ENCODE measurements at regions not wholly inside any gene's neighbourhood (a gene's known extent, or its start where the extent isn't known, plus 50 kb on each side); places are given as distances from the start of the nearest gene placed in this dataset.

DNA sequence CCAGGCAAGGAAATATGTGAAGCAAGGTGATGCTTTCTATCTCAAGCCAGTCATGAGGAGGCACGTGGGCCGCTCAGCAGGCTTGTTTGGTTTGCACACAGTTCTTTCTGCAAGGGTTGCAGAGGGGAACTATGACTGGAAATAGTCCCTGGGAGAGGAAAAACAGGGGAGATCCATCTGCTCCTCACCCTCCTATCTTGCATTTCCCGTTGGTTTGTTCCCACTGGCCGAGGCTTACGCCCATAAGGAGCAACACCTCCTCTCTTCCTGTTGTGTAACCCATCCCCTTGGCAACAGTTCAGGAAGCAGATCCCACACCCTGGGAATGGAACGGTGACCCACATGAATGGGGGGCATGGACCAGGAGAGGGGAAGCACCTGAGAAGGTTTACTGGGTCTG, 72.1 kb upstream of the MAGI1 start:
- TF ChIP-seq, protein P1, sequence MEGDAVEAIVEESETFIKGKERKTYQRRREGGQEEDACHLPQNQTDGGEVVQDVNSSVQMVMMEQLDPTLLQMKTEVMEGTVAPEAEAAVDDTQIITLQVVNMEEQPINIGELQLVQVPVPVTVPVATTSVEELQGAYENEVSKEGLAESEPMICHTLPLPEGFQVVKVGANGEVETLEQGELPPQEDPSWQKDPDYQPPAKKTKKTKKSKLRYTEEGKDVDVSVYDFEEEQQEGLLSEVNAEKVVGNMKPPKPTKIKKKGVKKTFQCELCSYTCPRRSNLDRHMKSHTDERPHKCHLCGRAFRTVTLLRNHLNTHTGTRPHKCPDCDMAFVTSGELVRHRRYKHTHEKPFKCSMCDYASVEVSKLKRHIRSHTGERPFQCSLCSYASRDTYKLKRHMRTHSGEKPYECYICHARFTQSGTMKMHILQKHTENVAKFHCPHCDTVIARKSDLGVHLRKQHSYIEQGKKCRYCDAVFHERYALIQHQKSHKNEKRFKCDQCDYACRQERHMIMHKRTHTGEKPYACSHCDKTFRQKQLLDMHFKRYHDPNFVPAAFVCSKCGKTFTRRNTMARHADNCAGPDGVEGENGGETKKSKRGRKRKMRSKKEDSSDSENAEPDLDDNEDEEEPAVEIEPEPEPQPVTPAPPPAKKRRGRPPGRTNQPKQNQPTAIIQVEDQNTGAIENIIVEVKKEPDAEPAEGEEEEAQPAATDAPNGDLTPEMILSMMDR (IDR thresholded peaks at IDR 0.05; ENCODE audit: low read depth, low read length) = no peak
- DNase-seq (ENCODE audit: low read depth in 2 of 2) = peak; percentile 75 to 90
- H3K4me3 ChIP-seq (replicated peaks in 1 of 2; ENCODE audit: low read depth in 2 of 2, low read length in 2 of 2) = no peak overlapping the region

DNA sequence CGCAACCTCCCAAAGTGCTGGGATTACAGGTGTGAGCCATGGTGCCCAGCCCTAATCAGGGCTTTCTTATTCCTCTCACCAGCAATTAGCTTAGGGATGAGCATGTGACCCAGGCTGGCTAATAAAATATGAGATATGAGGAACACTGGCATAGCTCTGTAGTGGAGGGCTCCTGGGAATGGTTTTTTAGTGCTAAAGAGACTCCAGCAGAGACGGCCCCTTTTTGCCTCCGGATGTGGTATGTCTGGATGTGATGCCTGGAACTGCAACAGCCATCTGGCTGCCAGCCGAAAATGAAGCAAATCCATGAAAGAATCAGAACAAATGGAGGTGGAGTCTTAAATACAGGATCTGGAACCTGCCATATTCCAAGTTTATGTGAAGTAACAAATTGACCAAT, 69.1 kb upstream of the MAGI1 start:
- no peak overlapping the region for H3K4me3 ChIP-seq (replicated peaks in 1 of 2; ENCODE audit: low read depth in 2 of 2, low read length in 2 of 2)
- TF ChIP-seq, protein P1 (IDR thresholded peaks at IDR 0.05; ENCODE audit: low read depth, low read length) = no peak
- DNase-seq (ENCODE audit: low read depth in 2 of 2) = peak; percentile 89 to 94

DNA sequence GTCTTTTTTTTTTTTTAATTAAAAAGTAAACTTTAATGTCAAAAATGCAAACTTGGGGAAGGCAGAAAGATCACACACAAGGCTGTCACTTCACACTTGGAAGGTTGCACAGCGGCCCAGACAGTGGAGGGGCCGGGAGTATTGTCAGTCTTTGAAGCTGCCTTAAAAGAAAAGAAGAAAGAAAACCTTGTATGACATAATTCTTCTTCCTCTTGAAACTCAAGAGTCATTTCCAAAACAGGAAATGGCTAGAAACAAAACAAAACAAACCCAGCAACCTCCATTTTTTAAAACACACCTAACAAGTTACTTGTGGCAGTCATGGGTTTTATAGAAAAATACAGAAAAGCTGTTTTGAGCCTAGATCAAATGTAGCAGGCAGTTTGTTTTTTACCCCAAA, 68.1 kb upstream of the MAGI1 start:
- TF ChIP-seq, protein P1 (IDR thresholded peaks at IDR 0.05; ENCODE audit: low read depth, low read length) = no peak
- DNase-seq (ENCODE audit: low read depth in 2 of 2) = peak; percentile 19 to 45
- no peak overlapping the region for H3K4me3 ChIP-seq (replicated peaks in 1 of 2; ENCODE audit: low read depth in 2 of 2, low read length in 2 of 2)

DNA sequence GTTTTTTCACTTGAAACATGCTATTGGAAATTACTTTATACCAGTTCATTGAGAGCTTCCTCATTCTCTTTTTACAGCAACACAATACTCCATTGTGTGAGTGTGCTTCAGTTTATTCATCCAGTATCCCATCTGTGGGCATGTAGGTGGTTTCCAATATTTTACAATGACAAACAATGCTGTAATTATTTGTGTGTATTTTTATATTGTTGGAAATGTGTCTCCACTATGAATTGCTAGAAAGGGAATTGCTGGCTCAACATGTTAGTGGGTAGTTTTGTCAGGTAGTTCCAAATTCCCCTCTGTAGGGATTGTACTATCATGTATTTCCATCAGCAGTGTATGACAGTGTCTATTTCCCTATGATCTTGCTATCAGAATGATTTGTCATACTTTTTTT, 65.8 kb upstream of the MAGI1 start:
- TF ChIP-seq, protein P1 (IDR thresholded peaks at IDR 0.05; ENCODE audit: low read depth, low read length) = no peak
- peak in 1 of 2 donors; percentile 47 for DNase-seq (ENCODE audit: low read depth in 2 of 2)
- no peak overlapping the region for H3K4me3 ChIP-seq (replicated peaks in 1 of 2; ENCODE audit: low read depth in 2 of 2, low read length in 2 of 2)

DNA sequence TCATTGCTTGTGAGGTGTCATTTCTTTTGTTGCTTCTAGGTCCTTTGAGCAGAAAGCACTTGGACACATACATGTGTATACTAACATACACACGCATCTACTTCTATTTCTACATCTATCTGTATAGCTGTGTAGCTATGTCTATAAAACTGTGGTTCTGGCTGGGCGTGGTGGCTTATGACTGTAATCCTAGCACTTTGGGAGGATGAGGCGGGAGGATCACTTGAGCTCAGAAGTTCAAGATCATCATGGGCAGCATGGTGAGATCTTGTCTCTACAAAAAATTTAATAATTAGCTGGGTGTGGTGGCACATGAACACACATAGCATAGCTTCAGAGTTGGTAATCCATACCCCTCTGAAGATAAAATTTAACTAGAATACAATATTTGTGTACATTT, 65.0 kb upstream of the MAGI1 start:
- no peak for DNase-seq (ENCODE audit: low read depth in 2 of 2)
- H3K4me3 ChIP-seq (replicated peaks in 1 of 2; ENCODE audit: low read depth in 2 of 2, low read length in 2 of 2) = no peak overlapping the region
- TF ChIP-seq, protein P1 (IDR thresholded peaks at IDR 0.05; ENCODE audit: low read depth, low read length) = no peak

DNA sequence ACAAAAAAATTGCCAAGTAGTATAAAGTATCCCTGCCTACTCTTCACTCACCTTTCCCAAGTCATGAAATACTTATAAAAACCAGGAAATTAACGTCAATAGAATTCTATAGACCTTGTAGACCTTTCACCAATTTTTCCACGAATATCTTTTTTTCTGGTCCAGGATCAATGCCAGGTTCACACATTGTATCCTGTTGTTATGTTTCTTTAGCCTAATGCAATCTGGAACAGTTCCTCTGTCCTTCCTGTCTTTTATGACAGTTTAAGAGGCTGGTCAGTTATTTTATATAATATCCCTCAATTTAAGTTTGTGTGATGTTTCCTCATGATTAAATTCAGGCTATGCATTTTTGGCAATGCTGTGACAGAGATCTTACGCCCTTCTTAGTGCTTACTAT, 63.2 kb upstream of the MAGI1 start:
- DNase-seq (ENCODE audit: low read depth in 2 of 2) = no peak
- H3K4me3 ChIP-seq (replicated peaks in 1 of 2; ENCODE audit: low read depth in 2 of 2, low read length in 2 of 2) = no peak overlapping the region
- TF ChIP-seq, protein P1 (IDR thresholded peaks at IDR 0.05; ENCODE audit: low read depth, low read length) = no peak

DNA sequence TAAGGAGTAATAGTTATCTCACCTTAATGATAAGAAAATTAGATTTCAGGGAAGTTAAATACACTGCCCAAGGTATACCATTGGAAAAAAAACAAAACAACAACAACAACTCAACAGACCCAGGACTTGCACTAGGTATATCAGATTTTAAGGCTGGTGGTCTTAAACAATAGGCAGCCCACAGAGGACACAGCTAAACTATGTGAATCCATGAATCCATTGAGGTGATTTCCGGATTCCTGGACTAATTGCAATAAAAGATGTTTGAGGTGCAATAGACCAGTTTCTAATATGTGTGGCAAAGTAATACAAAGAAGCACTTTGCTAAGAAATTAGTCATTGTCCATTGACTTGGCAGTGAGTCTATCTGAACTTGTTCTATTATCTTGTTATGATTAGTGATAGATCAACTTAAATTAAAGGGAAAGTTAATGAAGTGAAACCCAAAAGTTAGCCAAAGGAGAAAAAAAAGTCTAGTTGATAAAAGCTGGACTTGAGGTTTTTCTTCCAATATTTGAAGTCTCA, 60.9 kb upstream of the MAGI1 start:
- no peak overlapping the region for H3K4me3 ChIP-seq (replicated peaks in 1 of 2; ENCODE audit: low read depth in 2 of 2, low read length in 2 of 2)
- TF ChIP-seq, protein P1 (IDR thresholded peaks at IDR 0.05; ENCODE audit: low read depth, low read length) = no peak
- no peak for DNase-seq (ENCODE audit: low read depth in 2 of 2)
